HUES64 (cell line): ENCODE measurements at regions not wholly inside any gene's neighbourhood (a gene's known extent, or its start where the extent isn't known, plus 50 kb on each side); places are given as distances from the start of the nearest gene placed in this dataset.

Experiments
- H3K27ac ChIP-seq: 2 replicates; pipeline ENCODE4 v1.7.0; 2013; ENCODE audit warnings: low read depth, low read length, inconsistent platforms
- H3K27me3 ChIP-seq: 2 replicates; pipeline ENCODE4 v1.6.1; 2013; ENCODE audit warnings: mild to moderate bottlenecking, low read length; ENCODE audit not compliant: insufficient read depth
- H3K36me3 ChIP-seq: 2 replicates; pipeline ENCODE4 v1.6.1; 2013; ENCODE audit warnings: mild to moderate bottlenecking, low read length; ENCODE audit not compliant: insufficient read depth
- H3K4me1 ChIP-seq: 2 replicates; pipeline ENCODE4 v1.6.1; 2013; ENCODE audit warnings: mild to moderate bottlenecking, low read length, moderate library complexity; ENCODE audit not compliant: insufficient read depth
- H3K4me3 ChIP-seq: 2 replicates; pipeline ENCODE4 v1.5.1; 2013; ENCODE audit warnings: mild to moderate bottlenecking, low read length, moderate library complexity
- H3K9ac ChIP-seq: 2 replicates; pipeline ENCODE4 v1.6.1; 2013; ENCODE audit warnings: mild to moderate bottlenecking, low read depth, low read length
- H3K9me3 ChIP-seq: 2 replicates; pipeline ENCODE4 v1.6.1; 2013; ENCODE audit warnings: low read depth, low read length; ENCODE audit not compliant: insufficient read depth
- WGBS: fragments of 150-250, 120-280 bp; methylation state at CpG from one replicate; pipeline ENCODE4 v1.1.7; 2013; ENCODE audit warnings: missing lambda C conversion rate; 5-methylcytosine and 5-hydroxymethylcytosine counted together

- no peak overlapping the region for H3K4me3 ChIP-seq
- no peaks in the 10 kb centered on the region for H3K9me3 ChIP-seq
- no peaks in the 10 kb centered on the region for H3K27me3 ChIP-seq
- no peaks in the 10 kb centered on the region for H3K36me3 ChIP-seq
- no peak overlapping the region for H3K27ac ChIP-seq
- no peak overlapping the region for H3K9ac ChIP-seq
- 100% methylated on average over 1 of the region's 4 CpGs for WGBS
- 0 out of 2 replicates have a peak, but pooled peaks cover 1% of the 10 kb centered on the region for H3K4me1 ChIP-seq
Observed at GRCh38 chr14:38073641-38074040, 134.1 kb upstream of the SSTR1 start.

- no peak overlapping the region for H3K9ac ChIP-seq
- H3K4me1 ChIP-seq, result 0 out of 2 replicates have a peak, but pooled peaks cover 6% of the 10 kb centered on the region
- H3K27me3 ChIP-seq, result no peaks in the 10 kb centered on the region
- no peak overlapping the region for H3K4me3 ChIP-seq
- H3K9me3 ChIP-seq, result no peaks in the 10 kb centered on the region
- no peaks in the 10 kb centered on the region for H3K36me3 ChIP-seq
- no peak overlapping the region for H3K27ac ChIP-seq
- 90% methylated on average over 1 of the region's 1 CpG for WGBS
Observed at GRCh38 chr14:38074081-38074480, 133.6 kb upstream of the SSTR1 start.

- Histone ChIP-seq H3K9me3 (no peaks in the 10 kb centered on the region), H3K4me1 (0 out of 2 replicates have a peak, but pooled peaks cover 6% of the 10 kb centered on the region), H3K4me3 (no peak overlapping the region), H3K27me3 (no peaks in the 10 kb centered on the region), H3K9ac (no peak overlapping the region), H3K36me3 (no peaks in the 10 kb centered on the region), H3K27ac (no peak overlapping the region)
- 100% methylated on average over 2 of the region's 2 CpGs for WGBS
Observed at GRCh38 chr14:38074754-38075153, 132.9 kb upstream of the SSTR1 start.

GRCh38 chr14:38078393-38078792, 129.3 kb upstream of the SSTR1 start:
- Histone ChIP-seq H3K9ac (no peak overlapping the region), H3K27ac (no peak overlapping the region), H3K36me3 (no peaks in the 10 kb centered on the region), H3K27me3 (no peaks in the 10 kb centered on the region), H3K4me1 (peaks cover 16% of the 10 kb centered on the region; the same call in 1 of the 2 replicates), H3K4me3 (no peak overlapping the region), H3K9me3 (no peaks in the 10 kb centered on the region)
- WGBS, result 100% methylated on average over 2 of the region's 3 CpGs

- Histone ChIP-seq H3K27me3 (no peaks in the 10 kb centered on the region), H3K27ac (no peak overlapping the region), H3K36me3 (no peaks in the 10 kb centered on the region), H3K4me3 (no peak overlapping the region), H3K9ac (no peak overlapping the region), H3K9me3 (no peaks in the 10 kb centered on the region), H3K4me1 (peaks cover 16% of the 10 kb centered on the region; the same call in 1 of the 2 replicates)
- WGBS, result no CpG with 5 or more reads among the region's 1 CpG
Observed at GRCh38 chr14:38079268-38079667, 128.4 kb upstream of the SSTR1 start.

- Histone ChIP-seq H3K27me3 (no peaks in the 10 kb centered on the region), H3K9me3 (no peaks in the 10 kb centered on the region), H3K36me3 (no peaks in the 10 kb centered on the region), H3K9ac (no peak overlapping the region), H3K27ac (no peak overlapping the region), H3K4me3 (no peak overlapping the region), H3K4me1 (peaks cover 16% of the 10 kb centered on the region; the same call in 1 of the 2 replicates)
- WGBS, result 100% methylated on average over 1 of the region's 1 CpG
Observed at GRCh38 chr14:38079886-38080285, 127.8 kb upstream of the SSTR1 start.

GRCh38 chr14:38080696-38081095, 127.0 kb upstream of the SSTR1 start:
- 97% methylated on average over 2 of the region's 2 CpGs for WGBS
- H3K27ac ChIP-seq, result no peak overlapping the region
- H3K9me3 ChIP-seq, result no peaks in the 10 kb centered on the region
- H3K9ac ChIP-seq, result no peak overlapping the region
- H3K36me3 ChIP-seq, result no peaks in the 10 kb centered on the region
- no peaks in the 10 kb centered on the region for H3K27me3 ChIP-seq
- H3K4me1 ChIP-seq, result peaks cover 16% of the 10 kb centered on the region; the same call in 1 of the 2 replicates
- H3K4me3 ChIP-seq, result no peak overlapping the region

GRCh38 chr14:38083039-38083438, 124.7 kb upstream of the SSTR1 start:
- 54% methylated on average over 1 of the region's 1 CpG for WGBS
- Histone ChIP-seq H3K27me3 (no peaks in the 10 kb centered on the region), H3K9me3 (no peaks in the 10 kb centered on the region), H3K4me3 (no peak overlapping the region), H3K27ac (no peak overlapping the region), H3K9ac (no peak overlapping the region), H3K36me3 (no peaks in the 10 kb centered on the region), H3K4me1 (peaks cover 16% of the 10 kb centered on the region; the same call in 1 of the 2 replicates)

- H3K9ac ChIP-seq, result no peak overlapping the region
- peaks cover 17% of the 10 kb centered on the region for H3K9me3 ChIP-seq
- H3K36me3 ChIP-seq, result no peaks in the 10 kb centered on the region
- no peaks in the 10 kb centered on the region for H3K27me3 ChIP-seq
- H3K27ac ChIP-seq, result no peak overlapping the region
- 100% methylated on average over 1 of the region's 3 CpGs for WGBS
- no peaks in the 10 kb centered on the region for H3K4me1 ChIP-seq
- H3K4me3 ChIP-seq, result no peak overlapping the region
Observed at GRCh38 chr14:38089123-38089522, 118.6 kb upstream of the SSTR1 start.

- H3K27ac ChIP-seq, result no peak overlapping the region
- no peaks in the 10 kb centered on the region for H3K27me3 ChIP-seq
- H3K9me3 ChIP-seq, result peaks cover 20% of the 10 kb centered on the region
- H3K9ac ChIP-seq, result no peak overlapping the region
- WGBS, result 85% methylated on average over 3 of the region's 3 CpGs
- no peak overlapping the region for H3K4me3 ChIP-seq
- no peaks in the 10 kb centered on the region for H3K4me1 ChIP-seq
- no peaks in the 10 kb centered on the region for H3K36me3 ChIP-seq
Observed at GRCh38 chr14:38090506-38090905, 117.2 kb upstream of the SSTR1 start.

GRCh38 chr14:38098074-38098836, 109.4 kb upstream of the SSTR1 start:
- Histone ChIP-seq H3K36me3 (no peaks in the 10 kb centered on the region), H3K9ac (no peak overlapping the region), H3K27me3 (no peaks in the 10 kb centered on the region), H3K4me3 (no peak overlapping the region), H3K27ac (no peak overlapping the region), H3K9me3 (peaks cover 17% of the 10 kb centered on the region), H3K4me1 (no peaks in the 10 kb centered on the region)
- WGBS, result 100% methylated on average over 3 of the region's 4 CpGs
